ENCODE measurements at regions not wholly inside any gene's neighbourhood (a gene's known extent, or its start where the extent isn't known, plus 50 kb on each side); places are given as distances from the start of the nearest gene placed in this dataset.

DNA sequence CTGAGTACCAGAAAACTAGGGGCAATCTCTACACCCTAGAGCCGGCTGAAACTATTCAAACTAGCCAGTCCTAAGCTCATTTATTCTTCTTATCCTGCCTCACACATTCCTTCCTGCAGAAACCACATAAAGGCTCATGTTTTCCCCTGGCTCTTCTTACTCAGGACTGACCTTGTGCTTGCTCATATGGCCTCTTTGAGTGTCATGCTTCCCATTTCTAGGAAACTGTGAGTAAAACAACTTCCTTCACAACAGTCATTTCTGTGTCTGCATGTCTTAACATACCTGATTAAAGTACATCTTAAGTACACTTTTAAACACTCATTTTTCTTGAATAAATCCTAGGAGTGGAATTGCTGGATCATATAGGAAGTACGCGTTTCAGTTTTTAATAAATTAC, 52.3 kb upstream of the KIAA1217 start:
- peaks cover 0 to 13% (median 12%) of the 10 kb centered on the region in 4 donors for H3K9me3 ChIP-seq
- H3K4me1 ChIP-seq, result no peaks in the 10 kb centered on the region
- TF ChIP-seq, protein P1, sequence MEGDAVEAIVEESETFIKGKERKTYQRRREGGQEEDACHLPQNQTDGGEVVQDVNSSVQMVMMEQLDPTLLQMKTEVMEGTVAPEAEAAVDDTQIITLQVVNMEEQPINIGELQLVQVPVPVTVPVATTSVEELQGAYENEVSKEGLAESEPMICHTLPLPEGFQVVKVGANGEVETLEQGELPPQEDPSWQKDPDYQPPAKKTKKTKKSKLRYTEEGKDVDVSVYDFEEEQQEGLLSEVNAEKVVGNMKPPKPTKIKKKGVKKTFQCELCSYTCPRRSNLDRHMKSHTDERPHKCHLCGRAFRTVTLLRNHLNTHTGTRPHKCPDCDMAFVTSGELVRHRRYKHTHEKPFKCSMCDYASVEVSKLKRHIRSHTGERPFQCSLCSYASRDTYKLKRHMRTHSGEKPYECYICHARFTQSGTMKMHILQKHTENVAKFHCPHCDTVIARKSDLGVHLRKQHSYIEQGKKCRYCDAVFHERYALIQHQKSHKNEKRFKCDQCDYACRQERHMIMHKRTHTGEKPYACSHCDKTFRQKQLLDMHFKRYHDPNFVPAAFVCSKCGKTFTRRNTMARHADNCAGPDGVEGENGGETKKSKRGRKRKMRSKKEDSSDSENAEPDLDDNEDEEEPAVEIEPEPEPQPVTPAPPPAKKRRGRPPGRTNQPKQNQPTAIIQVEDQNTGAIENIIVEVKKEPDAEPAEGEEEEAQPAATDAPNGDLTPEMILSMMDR (IDR thresholded peaks at IDR 0.05), result no peak
- TF ChIP-seq EP300 (IDR thresholded peaks at IDR 0.05) (no peak), POLR2A (IDR thresholded peaks at IDR 0.05) (no peak), POLR2AphosphoS5 (IDR thresholded peaks at IDR 0.05) (no peak)
- H3K4me3 ChIP-seq, result no peak overlapping the region
- no peaks in the 10 kb centered on the region for H3K27me3 ChIP-seq
- no peak overlapping the region for H3K27ac ChIP-seq
- DNase-seq, result no peak
- WGBS, 5 donors, result 84 to 91% (median 90%) methylated on average over 3 of the region's 3 CpGs
- no peaks in the 10 kb centered on the region for H3K36me3 ChIP-seq
- intact Hi-C loops (cut with DNase I; ENCODE audit: low total_unique reads), result no loop called here

DNA sequence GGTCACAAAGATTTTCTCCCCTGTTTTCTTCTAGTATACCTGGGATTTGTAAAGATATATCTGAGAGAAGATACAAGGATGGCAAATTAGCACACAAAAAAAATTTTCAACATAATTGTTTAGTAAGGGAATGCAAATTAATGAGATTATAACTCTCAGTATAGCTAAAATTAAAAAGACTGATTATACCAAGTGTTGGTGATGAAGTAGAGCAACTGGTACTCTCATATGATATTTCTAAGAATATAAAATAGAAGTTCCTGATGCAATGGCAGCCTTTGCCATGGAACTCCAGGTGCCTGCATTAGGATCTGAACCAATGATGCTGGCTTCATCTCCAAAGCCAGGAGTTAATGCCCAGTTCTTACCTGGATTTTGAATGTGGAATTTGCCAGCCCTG, 51.4 kb upstream of the KIAA1217 start:
- no peak overlapping the region for H3K4me3 ChIP-seq
- intact Hi-C loops (cut with DNase I; ENCODE audit: low total_unique reads), result no loop called here
- no peaks in the 10 kb centered on the region for H3K36me3 ChIP-seq
- peaks cover 0 to 13% (median 12%) of the 10 kb centered on the region in 4 donors for H3K9me3 ChIP-seq
- no peaks in the 10 kb centered on the region for H3K27me3 ChIP-seq
- DNase-seq, result no peak
- H3K4me1 ChIP-seq, result no peaks in the 10 kb centered on the region
- TF ChIP-seq POLR2AphosphoS5 (IDR thresholded peaks at IDR 0.05), result no peak
- TF ChIP-seq, protein P1 (IDR thresholded peaks at IDR 0.05), result no peak
- TF ChIP-seq EP300 (IDR thresholded peaks at IDR 0.05), result no peak
- TF ChIP-seq POLR2A (IDR thresholded peaks at IDR 0.05), result no peak
- no peak overlapping the region for H3K27ac ChIP-seq
